ENCODE measurements at regions not wholly inside any gene's neighbourhood (a gene's known extent, or its start where the extent isn't known, plus 50 kb on each side); places are given as distances from the start of the nearest gene placed in this dataset.

DNA sequence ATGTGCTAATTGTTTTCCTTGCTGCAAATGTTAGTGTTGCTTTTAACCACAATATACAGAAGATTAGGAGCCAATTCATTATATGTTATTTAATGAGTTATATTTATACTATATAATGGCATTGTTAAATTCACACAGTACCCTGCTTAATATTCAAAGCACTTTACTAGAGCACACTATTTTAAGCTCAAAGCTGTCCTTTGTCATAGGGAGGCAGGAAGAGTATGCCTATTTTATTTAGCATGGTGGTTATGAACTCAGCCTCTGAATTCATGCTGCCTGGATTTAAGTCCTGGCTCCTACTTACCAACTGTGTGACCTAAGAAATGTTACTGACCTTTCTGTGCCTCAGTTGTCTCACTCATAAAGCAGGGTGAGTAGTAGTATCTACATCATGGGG lies 80.5 kb downstream of the FASTKD2 start:
- H3K9me3 Mint-ChIP-seq = no peaks in the 10 kb centered on the region
- Histone ChIP-seq H3K36me3 (ENCODE audit: control insufficient read depth, insufficient read depth, low read length) (no peaks in the 10 kb centered on the region), H3K9me3 (ENCODE audit: control insufficient read depth, insufficient read depth, low read length) (no peaks in the 10 kb centered on the region), H3K4me3 (ENCODE audit: low read length) (no peak overlapping the region), H3K27me3 (ENCODE audit: control insufficient read depth, insufficient read depth, low read length) (no peaks in the 10 kb centered on the region), H3K27ac (ENCODE audit: low read length) (no peak overlapping the region), H3K4me1 (ENCODE audit: control insufficient read depth, insufficient read depth, low read length) (no peaks in the 10 kb centered on the region)
- TF ChIP-seq, protein P1, sequence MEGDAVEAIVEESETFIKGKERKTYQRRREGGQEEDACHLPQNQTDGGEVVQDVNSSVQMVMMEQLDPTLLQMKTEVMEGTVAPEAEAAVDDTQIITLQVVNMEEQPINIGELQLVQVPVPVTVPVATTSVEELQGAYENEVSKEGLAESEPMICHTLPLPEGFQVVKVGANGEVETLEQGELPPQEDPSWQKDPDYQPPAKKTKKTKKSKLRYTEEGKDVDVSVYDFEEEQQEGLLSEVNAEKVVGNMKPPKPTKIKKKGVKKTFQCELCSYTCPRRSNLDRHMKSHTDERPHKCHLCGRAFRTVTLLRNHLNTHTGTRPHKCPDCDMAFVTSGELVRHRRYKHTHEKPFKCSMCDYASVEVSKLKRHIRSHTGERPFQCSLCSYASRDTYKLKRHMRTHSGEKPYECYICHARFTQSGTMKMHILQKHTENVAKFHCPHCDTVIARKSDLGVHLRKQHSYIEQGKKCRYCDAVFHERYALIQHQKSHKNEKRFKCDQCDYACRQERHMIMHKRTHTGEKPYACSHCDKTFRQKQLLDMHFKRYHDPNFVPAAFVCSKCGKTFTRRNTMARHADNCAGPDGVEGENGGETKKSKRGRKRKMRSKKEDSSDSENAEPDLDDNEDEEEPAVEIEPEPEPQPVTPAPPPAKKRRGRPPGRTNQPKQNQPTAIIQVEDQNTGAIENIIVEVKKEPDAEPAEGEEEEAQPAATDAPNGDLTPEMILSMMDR (IDR thresholded peaks at IDR 0.05) = no peak
- H3K4me3 Mint-ChIP-seq = no peak overlapping the region
- no peaks in the 10 kb centered on the region for H3K4me1 Mint-ChIP-seq
- ATAC-seq = no peak
- peaks cover 0 to 7% of the 10 kb centered on the region in 2 donors for H3K27me3 Mint-ChIP-seq (ENCODE audit: low read depth in 2 of 2)
- intact Hi-C loops (cut with micrococcal nuclease) = no loop called here
- no peak overlapping the region for H3K27ac Mint-ChIP-seq
- DNase-seq = no peak
- H3K36me3 Mint-ChIP-seq = no peaks in the 10 kb centered on the region

DNA sequence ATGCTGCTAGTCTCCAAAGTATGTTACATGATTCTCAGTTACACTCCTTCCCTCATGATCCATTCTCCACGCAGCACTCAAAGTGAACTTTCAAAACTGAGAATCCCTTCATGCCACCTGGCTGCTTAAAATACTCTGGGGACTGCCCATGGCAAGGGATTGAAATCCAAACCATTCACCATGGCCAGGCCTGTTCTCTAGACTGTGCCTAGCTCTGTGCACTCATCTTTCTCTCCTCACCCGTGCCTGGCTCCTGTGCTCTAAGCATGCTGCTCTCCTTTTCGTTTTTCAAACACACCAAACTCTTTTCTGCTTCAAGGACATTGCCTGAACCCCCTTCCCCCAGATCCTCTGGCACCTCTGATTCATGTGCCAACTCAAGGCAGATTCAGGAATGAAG lies 80.9 kb downstream of the FASTKD2 start:
- H3K9me3 Mint-ChIP-seq = no peaks in the 10 kb centered on the region
- Histone ChIP-seq H3K9me3 (ENCODE audit: control insufficient read depth, insufficient read depth, low read length) (no peaks in the 10 kb centered on the region), H3K4me3 (ENCODE audit: low read length) (no peak overlapping the region), H3K36me3 (ENCODE audit: control insufficient read depth, insufficient read depth, low read length) (no peaks in the 10 kb centered on the region), H3K27ac (ENCODE audit: low read length) (no peak overlapping the region), H3K27me3 (ENCODE audit: control insufficient read depth, insufficient read depth, low read length) (no peaks in the 10 kb centered on the region), H3K4me1 (ENCODE audit: control insufficient read depth, insufficient read depth, low read length) (no peaks in the 10 kb centered on the region)
- H3K4me3 Mint-ChIP-seq = no peak overlapping the region
- TF ChIP-seq, protein P1 (IDR thresholded peaks at IDR 0.05) = no peak
- ATAC-seq (no peak), DNase-seq (no peak)
- 82% methylated on average over 3 of the region's 3 CpGs for WGBS (ENCODE audit: insufficient coverage)
- intact Hi-C loops (cut with micrococcal nuclease) = no loop called here
- H3K36me3 Mint-ChIP-seq = no peaks in the 10 kb centered on the region
- H3K27me3 Mint-ChIP-seq (ENCODE audit: low read depth in 2 of 2) = peaks cover 0 to 3% of the 10 kb centered on the region in 2 donors
- no peak overlapping the region for H3K27ac Mint-ChIP-seq
- no peaks in the 10 kb centered on the region for H3K4me1 Mint-ChIP-seq

DNA sequence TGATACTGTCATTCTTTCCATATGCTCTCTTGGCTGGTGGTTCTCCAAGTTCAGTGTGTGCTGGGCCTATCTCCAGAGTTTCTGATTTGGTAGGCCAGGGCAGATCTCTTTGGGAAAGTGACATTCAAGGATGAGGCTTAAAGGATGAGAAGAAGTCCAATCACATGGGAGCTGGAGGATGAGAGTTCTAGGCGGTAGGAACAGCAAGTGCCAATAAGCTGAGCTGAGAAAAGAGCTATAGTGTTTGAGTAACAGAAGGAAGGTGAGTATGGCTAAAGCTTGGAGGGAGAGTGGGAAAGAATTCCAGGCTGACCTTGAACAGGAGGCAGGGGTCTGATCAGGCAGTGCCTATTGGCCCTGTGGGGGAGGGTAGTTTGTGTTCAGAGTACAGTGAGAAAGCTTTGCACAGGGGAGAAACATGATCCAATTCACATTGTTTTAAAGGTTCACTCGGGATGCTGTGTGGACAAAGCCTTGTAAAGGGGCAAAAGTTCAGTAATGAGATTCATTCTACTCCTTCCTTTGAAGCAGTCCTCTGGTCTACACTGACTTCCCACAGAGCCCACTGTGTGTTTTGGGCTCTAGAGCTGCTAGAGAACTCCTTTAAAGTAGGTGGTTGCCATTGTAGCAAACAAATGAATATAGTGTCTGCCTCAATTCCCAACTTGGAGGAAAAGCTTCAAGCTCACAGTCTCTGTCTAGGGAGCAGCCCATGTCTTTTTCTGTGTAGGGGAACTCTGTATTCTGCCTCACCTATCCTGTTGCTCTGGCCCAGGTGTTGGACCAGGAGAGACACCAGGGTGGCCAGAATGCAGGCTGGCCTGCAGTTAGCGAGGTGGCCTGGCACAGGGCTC lies 81.8 kb downstream of the FASTKD2 start:
- H3K4me1 Mint-ChIP-seq = no peaks in the 10 kb centered on the region
- intact Hi-C loops (cut with micrococcal nuclease) = no loop called here
- H3K36me3 Mint-ChIP-seq = no peaks in the 10 kb centered on the region
- Histone ChIP-seq H3K27ac (ENCODE audit: low read length) (no peak overlapping the region), H3K36me3 (ENCODE audit: control insufficient read depth, insufficient read depth, low read length) (no peaks in the 10 kb centered on the region), H3K27me3 (ENCODE audit: control insufficient read depth, insufficient read depth, low read length) (no peaks in the 10 kb centered on the region), H3K4me1 (ENCODE audit: control insufficient read depth, insufficient read depth, low read length) (no peaks in the 10 kb centered on the region), H3K4me3 (ENCODE audit: low read length) (no peak overlapping the region), H3K9me3 (ENCODE audit: control insufficient read depth, insufficient read depth, low read length) (no peaks in the 10 kb centered on the region)
- no peaks in the 10 kb centered on the region for H3K27me3 Mint-ChIP-seq (ENCODE audit: low read depth in 2 of 2)
- no peak for DNase-seq
- no peak overlapping the region for H3K4me3 Mint-ChIP-seq
- no peak for ATAC-seq
- TF ChIP-seq, protein P1 (IDR thresholded peaks at IDR 0.05) = no peak
- no peak overlapping the region for H3K27ac Mint-ChIP-seq
- WGBS (ENCODE audit: insufficient coverage) = 91% methylated on average over 3 of the region's 3 CpGs
- H3K9me3 Mint-ChIP-seq = no peaks in the 10 kb centered on the region

DNA sequence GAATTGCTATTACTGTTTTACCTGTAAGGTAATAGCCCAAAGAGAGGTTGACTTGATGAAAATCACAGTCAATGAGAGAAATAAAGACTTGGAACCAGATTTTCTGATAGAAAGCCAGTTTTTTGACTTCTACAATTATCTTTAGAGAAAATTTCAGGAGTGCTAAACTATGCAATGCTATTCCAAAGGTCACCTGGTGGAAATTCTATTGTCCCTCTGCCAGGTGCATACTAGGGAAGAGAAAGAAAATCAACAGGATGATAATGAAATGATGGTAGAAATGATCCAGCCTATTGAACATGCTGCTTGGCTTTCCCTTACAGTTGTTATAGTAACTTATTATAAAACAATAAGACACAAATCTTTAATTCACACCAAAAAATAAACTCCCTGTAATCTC lies 85.0 kb downstream of the FASTKD2 start:
- TF ChIP-seq, protein P1 (IDR thresholded peaks at IDR 0.05) = no peak
- Histone ChIP-seq H3K9me3 (ENCODE audit: control insufficient read depth, insufficient read depth, low read length) (no peaks in the 10 kb centered on the region), H3K27me3 (ENCODE audit: control insufficient read depth, insufficient read depth, low read length) (no peaks in the 10 kb centered on the region), H3K27ac (ENCODE audit: low read length) (no peak overlapping the region), H3K4me3 (ENCODE audit: low read length) (no peak overlapping the region), H3K36me3 (ENCODE audit: control insufficient read depth, insufficient read depth, low read length) (no peaks in the 10 kb centered on the region), H3K4me1 (ENCODE audit: control insufficient read depth, insufficient read depth, low read length) (no peaks in the 10 kb centered on the region)
- intact Hi-C loops (cut with micrococcal nuclease) = no loop called here
- H3K27ac Mint-ChIP-seq = no peak overlapping the region
- H3K36me3 Mint-ChIP-seq = no peaks in the 10 kb centered on the region
- H3K27me3 Mint-ChIP-seq (ENCODE audit: low read depth in 2 of 2) = no peaks in the 10 kb centered on the region
- DNase-seq (no peak), ATAC-seq (no peak)
- H3K9me3 Mint-ChIP-seq = no peaks in the 10 kb centered on the region
- H3K4me3 Mint-ChIP-seq = no peak overlapping the region
- no peaks in the 10 kb centered on the region for H3K4me1 Mint-ChIP-seq

Measured in natural killer cell (primary cell).